ENCODE measurements at regions not wholly inside any gene's neighbourhood (a gene's known extent, or its start where the extent isn't known, plus 50 kb on each side); places are given as distances from the start of the nearest gene placed in this dataset.
A peak's percentile ranks its signal among the peaks of the same experiment; 100 is the strongest.

- Histone ChIP-seq H3K9me3 (no peaks in the 10 kb centered on the region), H3K27ac (no peak overlapping the region), H3K36me3 (no peaks in the 10 kb centered on the region), H3K4me3 (no peak overlapping the region), H3K27me3 (no peaks in the 10 kb centered on the region), H3K4me1 (no peaks in the 10 kb centered on the region)
- DNase-seq (no peak), ATAC-seq (no peak)
- TF ChIP-seq CTCF (IDR thresholded peaks at IDR 0.05), result no peak
- intact Hi-C loops (cut with DNase I), result no loop called here
Measured at GRCh38 chr2:220163486-220163885, 536.1 kb downstream of the SLC4A3 start.

GRCh38 chr2:220165401-220165800, 538.0 kb downstream of the SLC4A3 start:
- Histone ChIP-seq H3K27me3 (no peaks in the 10 kb centered on the region), H3K9me3 (no peaks in the 10 kb centered on the region), H3K36me3 (no peaks in the 10 kb centered on the region), H3K4me1 (no peaks in the 10 kb centered on the region), H3K27ac (no peak overlapping the region), H3K4me3 (no peak overlapping the region)
- no peak for TF ChIP-seq CTCF (IDR thresholded peaks at IDR 0.05)
- intact Hi-C loops (cut with DNase I), result no loop called here
- no peak for DNase-seq
- peak; percentile 75 for ATAC-seq

- no peaks in the 10 kb centered on the region for H3K4me1 ChIP-seq
- no peaks in the 10 kb centered on the region for H3K27me3 ChIP-seq
- H3K4me3 ChIP-seq, result no peak overlapping the region
- H3K36me3 ChIP-seq, result no peaks in the 10 kb centered on the region
- no peak for ATAC-seq
- intact Hi-C loops (cut with DNase I), result no loop called here
- H3K27ac ChIP-seq, result no peak overlapping the region
- TF ChIP-seq CTCF (IDR thresholded peaks at IDR 0.05), result no peak
- H3K9me3 ChIP-seq, result no peaks in the 10 kb centered on the region
- no peak for DNase-seq
Measured at GRCh38 chr2:220166616-220167015, 539.2 kb downstream of the SLC4A3 start.

GRCh38 chr2:220167956-220168355, 540.5 kb downstream of the SLC4A3 start:
- no peaks in the 10 kb centered on the region for H3K4me1 ChIP-seq
- H3K36me3 ChIP-seq, result no peaks in the 10 kb centered on the region
- H3K27ac ChIP-seq, result no peak overlapping the region
- no peak for TF ChIP-seq CTCF (IDR thresholded peaks at IDR 0.05)
- DNase-seq (no peak), ATAC-seq (no peak)
- intact Hi-C loops (cut with DNase I), result no loop called here
- no peak overlapping the region for H3K4me3 ChIP-seq
- no peaks in the 10 kb centered on the region for H3K27me3 ChIP-seq
- no peaks in the 10 kb centered on the region for H3K9me3 ChIP-seq

GRCh38 chr2:220168891-220169546, 541.6 kb downstream of the SLC4A3 start:
- H3K27me3 ChIP-seq, result no peaks in the 10 kb centered on the region
- H3K36me3 ChIP-seq, result no peaks in the 10 kb centered on the region
- no peaks in the 10 kb centered on the region for H3K9me3 ChIP-seq
- no peaks in the 10 kb centered on the region for H3K4me1 ChIP-seq
- H3K4me3 ChIP-seq, result no peak overlapping the region
- H3K27ac ChIP-seq, result no peak overlapping the region
- intact Hi-C loops (cut with DNase I), result no loop called here
- TF ChIP-seq CTCF (IDR thresholded peaks at IDR 0.05), result no peak
- DNase-seq (no peak), ATAC-seq (no peak)
